ENCODE measurements at regions not wholly inside any gene's neighbourhood (a gene's known extent, or its start where the extent isn't known, plus 50 kb on each side); places are given as distances from the start of the nearest gene placed in this dataset.
A peak's percentile ranks its signal among the peaks of the same experiment; 100 is the strongest.

DNA sequence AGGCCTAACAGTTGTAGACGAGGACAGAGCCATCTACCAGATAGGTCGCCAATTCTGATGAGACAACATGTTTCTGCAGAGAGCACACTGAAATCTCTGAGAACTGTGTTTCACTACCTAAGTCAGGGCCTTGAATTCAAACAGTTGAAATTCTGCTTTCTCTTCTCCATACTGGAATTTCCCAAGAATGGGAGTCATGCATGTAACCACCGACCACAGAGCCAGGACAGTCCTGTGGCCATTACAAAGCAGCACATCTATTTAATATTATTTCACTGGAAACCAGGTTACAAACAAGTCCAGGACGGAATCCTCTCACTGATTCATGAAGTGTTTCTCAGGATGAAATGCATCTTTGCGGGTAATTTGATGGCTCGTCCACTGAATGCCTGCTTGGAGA is 62.0 kb upstream of the ST8SIA6 start:
- Histone ChIP-seq H3K4me1 (ENCODE audit: control insufficient read depth in 5 of 5, insufficient read depth in 5 of 5, low read length in 5 of 5) (peaks cover 0 to 8% (median 1%) of the 10 kb centered on the region in 5 donors), H3K9ac (ENCODE audit: insufficient read depth in 1 of 2, low read length in 2 of 2) (no peak overlapping the region), H3K36me3 (ENCODE audit: control insufficient read depth in 4 of 4, insufficient read depth in 4 of 4, low read length in 4 of 4) (no peaks in the 10 kb centered on the region), H3K27me3 (ENCODE audit: control insufficient read depth in 3 of 3, insufficient read depth in 3 of 3, low read length in 2 of 3) (no peaks in the 10 kb centered on the region), H3K27ac (ENCODE audit: low read depth in 1 of 2, low read length in 1 of 2) (no peak overlapping the region), H3K4me3 (no peak overlapping the region), H3K9me3 (ENCODE audit: control insufficient read depth in 4 of 4, insufficient read depth in 3 of 4, low read length in 3 of 4) (peaks cover 0 to 4% (median 0%) of the 10 kb centered on the region in 4 donors)
- DNase-seq (no peak), ATAC-seq (ENCODE audit: insufficient read depth, low FRiP score) (no peak)
- TF ChIP-seq CTCF (IDR thresholded peaks at IDR 0.05; ENCODE audit: control extremely low read depth, extremely low read depth): no peak
- 86 to 88% methylated on average over 6 of the region's 6 CpGs for WGBS, 2 donors

DNA sequence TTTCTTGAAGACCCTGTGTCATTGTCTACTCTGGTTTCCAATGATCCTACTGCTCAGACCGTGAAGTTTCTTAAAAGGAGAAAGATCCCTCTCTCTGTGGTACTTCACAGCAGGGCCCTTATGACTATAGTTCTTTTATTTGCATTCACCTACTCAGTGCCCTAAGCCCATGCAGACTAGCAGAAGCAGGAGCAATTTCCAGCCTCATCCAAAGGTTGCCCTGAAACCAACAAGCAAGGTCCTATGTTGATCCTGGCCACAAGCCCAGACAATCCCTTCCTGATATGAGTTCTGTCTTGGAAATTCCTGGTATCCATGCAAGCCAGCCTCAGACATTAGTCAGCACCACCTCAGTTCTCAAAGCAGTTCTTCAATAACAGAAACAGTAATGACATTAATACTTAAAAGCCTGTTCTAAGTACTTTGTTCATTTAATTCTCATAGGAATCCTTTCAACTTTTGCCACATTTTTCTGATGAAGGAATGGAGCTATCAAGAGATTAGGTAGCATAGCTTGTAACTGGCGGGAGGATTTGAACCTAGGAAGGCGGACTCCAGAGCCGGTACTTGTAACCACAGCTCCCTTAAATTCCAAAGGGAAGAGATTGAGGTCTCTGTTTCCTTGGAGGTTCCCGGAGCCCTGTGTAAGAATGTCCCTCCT is 58.1 kb upstream of the ST8SIA6 start:
- ATAC-seq (ENCODE audit: insufficient read depth, low FRiP score): peak; percentile 46
- H3K27ac ChIP-seq (ENCODE audit: low read depth in 1 of 2, low read length in 1 of 2): no peak overlapping the region
- no peaks in the 10 kb centered on the region for H3K36me3 ChIP-seq (ENCODE audit: control insufficient read depth in 4 of 4, insufficient read depth in 4 of 4, low read length in 4 of 4)
- peaks cover 0 to 8% (median 1%) of the 10 kb centered on the region in 5 donors for H3K4me1 ChIP-seq (ENCODE audit: control insufficient read depth in 5 of 5, insufficient read depth in 5 of 5, low read length in 5 of 5)
- no peaks in the 10 kb centered on the region for H3K27me3 ChIP-seq (ENCODE audit: control insufficient read depth in 3 of 3, insufficient read depth in 3 of 3, low read length in 2 of 3)
- no peak for TF ChIP-seq CTCF (IDR thresholded peaks at IDR 0.05; ENCODE audit: control extremely low read depth, extremely low read depth)
- no peak overlapping the region for H3K9ac ChIP-seq (ENCODE audit: insufficient read depth in 1 of 2, low read length in 2 of 2)
- peak; percentile 42 to 65 (median 60) for DNase-seq
- WGBS, 2 donors: 63 to 68% methylated on average over 5 of the region's 5 CpGs
- H3K4me3 ChIP-seq: no peak overlapping the region
- H3K9me3 ChIP-seq (ENCODE audit: control insufficient read depth in 4 of 4, insufficient read depth in 3 of 4, low read length in 3 of 4): peaks cover 0 to 4% (median 0%) of the 10 kb centered on the region in 4 donors

GRCh38 chr10:17510242-17510908 is 56.0 kb upstream of the ST8SIA6 start:
- Histone ChIP-seq H3K27me3 (ENCODE audit: control insufficient read depth in 3 of 3, insufficient read depth in 3 of 3, low read length in 2 of 3) (no peaks in the 10 kb centered on the region), H3K4me1 (ENCODE audit: control insufficient read depth in 5 of 5, insufficient read depth in 5 of 5, low read length in 5 of 5) (peaks cover 0 to 8% (median 1%) of the 10 kb centered on the region in 5 donors), H3K9ac (ENCODE audit: insufficient read depth in 1 of 2, low read length in 2 of 2) (no peak overlapping the region), H3K27ac (ENCODE audit: low read depth in 1 of 2, low read length in 1 of 2) (no peak overlapping the region), H3K36me3 (ENCODE audit: control insufficient read depth in 4 of 4, insufficient read depth in 4 of 4, low read length in 4 of 4) (no peaks in the 10 kb centered on the region), H3K4me3 (no peak overlapping the region), H3K9me3 (ENCODE audit: control insufficient read depth in 4 of 4, insufficient read depth in 3 of 4, low read length in 3 of 4) (peaks cover 0 to 2% (median 0%) of the 10 kb centered on the region in 4 donors)
- TF ChIP-seq CTCF (IDR thresholded peaks at IDR 0.05; ENCODE audit: control extremely low read depth, extremely low read depth): no peak
- no peak for ATAC-seq (ENCODE audit: insufficient read depth, low FRiP score)
- DNase-seq: no peak
- WGBS, 2 donors: 62 to 74% methylated on average over 5 of the region's 5 CpGs

All from lung (tissue), 11 donors.